ENCODE measurements at regions not wholly inside any gene's neighbourhood (a gene's known extent, or its start where the extent isn't known, plus 50 kb on each side); places are given as distances from the start of the nearest gene placed in this dataset.

DNA sequence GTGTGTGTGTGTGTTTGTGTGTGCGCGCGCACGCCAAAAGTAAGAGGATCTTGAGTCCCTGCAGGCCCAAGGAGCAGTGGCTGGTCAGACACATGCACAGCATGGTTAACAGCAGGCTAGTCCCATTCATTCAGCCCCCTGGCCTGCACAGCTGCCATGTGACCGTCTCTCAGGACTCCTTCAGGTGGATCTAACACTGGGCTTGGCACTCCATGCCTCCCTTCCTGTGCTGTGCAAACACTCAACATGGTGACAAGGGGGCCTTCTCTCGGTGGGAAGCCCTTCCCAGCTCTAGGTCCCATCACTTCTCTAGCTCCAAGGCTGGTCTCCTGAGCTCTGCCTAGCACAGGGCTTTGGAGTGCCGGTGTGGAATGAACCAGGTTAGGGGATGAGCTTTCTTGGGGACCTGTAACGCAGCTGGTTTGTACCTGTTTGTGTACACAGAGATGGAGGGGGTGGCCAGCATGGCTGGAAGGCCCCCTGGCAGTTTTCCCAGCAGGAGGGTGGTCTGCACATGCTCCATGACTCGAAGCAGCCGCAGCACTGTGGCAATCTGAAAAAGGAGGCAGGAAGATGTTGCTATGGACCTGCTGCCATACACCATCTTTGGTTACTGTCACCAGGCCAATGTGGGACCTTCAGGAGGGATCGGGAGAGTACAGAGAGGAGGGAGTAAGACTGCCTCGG, 69.4 kb upstream of the GCSH start:
- H3K27ac ChIP-seq (ENCODE audit: low read length): no peak overlapping the region
- H3K27me3 ChIP-seq (ENCODE audit: insufficient read depth, low read length, poor library complexity): no peaks in the 10 kb centered on the region
- no peaks in the 10 kb centered on the region for H3K9me3 ChIP-seq (ENCODE audit: insufficient read depth, low read length, severe bottlenecking)
- H4K20me1 ChIP-seq (ENCODE audit: insufficient read depth, low read length): no peaks in the 10 kb centered on the region
- no peak overlapping the region for H3K4me3 ChIP-seq (ENCODE audit: low read depth in 1 of 2, low read length in 2 of 2)
- no peaks in the 10 kb centered on the region for H3K79me2 ChIP-seq (ENCODE audit: insufficient read depth, low read length)
- no peaks in the 10 kb centered on the region for H3K4me1 ChIP-seq (ENCODE audit: insufficient read depth, low read length)
- no peak overlapping the region for H3K4me2 ChIP-seq (ENCODE audit: insufficient read depth, low read length)
- H2AFZ ChIP-seq (ENCODE audit: low read depth, low read length): no peak overlapping the region
- H3K36me3 ChIP-seq (ENCODE audit: insufficient read depth, low read length): no peaks in the 10 kb centered on the region
- ATAC-seq (ENCODE audit: insufficient read depth, low read depth) (no peak), DNase-seq (no peak)
- no peak overlapping the region for H3K9ac ChIP-seq (ENCODE audit: low read depth, low read length)
- no peak for TF ChIP-seq EZH2 (IDR thresholded peaks at IDR 0.05; ENCODE audit: borderline replicate concordance, low read depth, low read length, severe bottlenecking)
- TF ChIP-seq, protein P1, sequence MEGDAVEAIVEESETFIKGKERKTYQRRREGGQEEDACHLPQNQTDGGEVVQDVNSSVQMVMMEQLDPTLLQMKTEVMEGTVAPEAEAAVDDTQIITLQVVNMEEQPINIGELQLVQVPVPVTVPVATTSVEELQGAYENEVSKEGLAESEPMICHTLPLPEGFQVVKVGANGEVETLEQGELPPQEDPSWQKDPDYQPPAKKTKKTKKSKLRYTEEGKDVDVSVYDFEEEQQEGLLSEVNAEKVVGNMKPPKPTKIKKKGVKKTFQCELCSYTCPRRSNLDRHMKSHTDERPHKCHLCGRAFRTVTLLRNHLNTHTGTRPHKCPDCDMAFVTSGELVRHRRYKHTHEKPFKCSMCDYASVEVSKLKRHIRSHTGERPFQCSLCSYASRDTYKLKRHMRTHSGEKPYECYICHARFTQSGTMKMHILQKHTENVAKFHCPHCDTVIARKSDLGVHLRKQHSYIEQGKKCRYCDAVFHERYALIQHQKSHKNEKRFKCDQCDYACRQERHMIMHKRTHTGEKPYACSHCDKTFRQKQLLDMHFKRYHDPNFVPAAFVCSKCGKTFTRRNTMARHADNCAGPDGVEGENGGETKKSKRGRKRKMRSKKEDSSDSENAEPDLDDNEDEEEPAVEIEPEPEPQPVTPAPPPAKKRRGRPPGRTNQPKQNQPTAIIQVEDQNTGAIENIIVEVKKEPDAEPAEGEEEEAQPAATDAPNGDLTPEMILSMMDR (IDR thresholded peaks at IDR 0.05; ENCODE audit: borderline replicate concordance, extremely low read depth, low read length, poor library complexity, severe bottlenecking): no peak

DNA sequence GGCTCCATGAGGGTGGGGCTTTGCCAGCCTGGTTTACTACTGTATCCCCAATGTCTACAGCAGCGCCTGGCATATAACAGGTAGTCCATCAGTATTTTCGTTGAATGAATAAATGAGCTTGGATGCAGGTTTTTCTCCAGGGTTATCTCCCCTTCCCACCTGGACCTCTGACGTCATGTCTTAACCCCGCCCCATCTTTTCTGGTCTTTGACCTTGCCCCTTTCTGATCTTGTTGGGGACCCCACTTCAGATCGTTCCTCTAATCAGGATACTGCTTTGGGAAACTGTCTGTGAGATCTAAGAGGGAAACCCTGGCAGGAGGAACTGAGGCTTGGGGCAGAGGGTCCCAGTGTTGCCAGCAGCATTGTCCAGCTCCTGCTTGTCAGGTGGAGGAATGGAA, 68.8 kb upstream of the GCSH start:
- H3K4me3 ChIP-seq (ENCODE audit: low read depth in 1 of 2, low read length in 2 of 2): no peak overlapping the region
- H4K20me1 ChIP-seq (ENCODE audit: insufficient read depth, low read length): no peaks in the 10 kb centered on the region
- H3K79me2 ChIP-seq (ENCODE audit: insufficient read depth, low read length): no peaks in the 10 kb centered on the region
- no peak overlapping the region for H3K27ac ChIP-seq (ENCODE audit: low read length)
- no peak overlapping the region for H3K9ac ChIP-seq (ENCODE audit: low read depth, low read length)
- ATAC-seq (ENCODE audit: insufficient read depth, low read depth): no peak
- H3K9me3 ChIP-seq (ENCODE audit: insufficient read depth, low read length, severe bottlenecking): no peaks in the 10 kb centered on the region
- no peaks in the 10 kb centered on the region for H3K4me1 ChIP-seq (ENCODE audit: insufficient read depth, low read length)
- H3K36me3 ChIP-seq (ENCODE audit: insufficient read depth, low read length): no peaks in the 10 kb centered on the region
- H3K27me3 ChIP-seq (ENCODE audit: insufficient read depth, low read length, poor library complexity): no peaks in the 10 kb centered on the region
- no peak overlapping the region for H2AFZ ChIP-seq (ENCODE audit: low read depth, low read length)
- DNase-seq: no peak
- no peak for TF ChIP-seq EZH2 (IDR thresholded peaks at IDR 0.05; ENCODE audit: borderline replicate concordance, low read depth, low read length, severe bottlenecking)
- TF ChIP-seq, protein P1 (IDR thresholded peaks at IDR 0.05; ENCODE audit: borderline replicate concordance, extremely low read depth, low read length, poor library complexity, severe bottlenecking): no peak
- no peak overlapping the region for H3K4me2 ChIP-seq (ENCODE audit: insufficient read depth, low read length)

DNA sequence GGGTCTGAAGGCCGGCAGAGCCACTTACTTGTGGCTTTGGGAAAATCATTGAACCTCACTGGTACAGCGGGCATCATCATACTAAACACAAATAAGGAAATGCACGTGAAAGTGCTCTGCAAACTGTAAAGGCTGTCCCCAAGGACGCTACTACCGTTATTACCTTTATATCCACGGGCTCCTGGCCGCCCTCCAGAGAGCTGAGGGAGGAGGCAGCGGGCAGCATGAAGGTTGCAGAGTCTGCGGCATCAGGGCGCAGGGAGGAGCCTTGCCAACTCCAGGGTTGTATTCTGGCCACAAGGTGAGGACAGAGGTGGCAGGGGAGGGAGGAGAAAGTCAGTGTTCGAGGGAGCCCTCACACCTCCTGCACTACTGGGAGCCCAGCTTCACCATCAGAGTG, 68.3 kb upstream of the GCSH start:
- H3K36me3 ChIP-seq (ENCODE audit: insufficient read depth, low read length): no peaks in the 10 kb centered on the region
- no peak overlapping the region for H3K27ac ChIP-seq (ENCODE audit: low read length)
- H3K4me3 ChIP-seq (ENCODE audit: low read depth in 1 of 2, low read length in 2 of 2): no peak overlapping the region
- no peaks in the 10 kb centered on the region for H3K9me3 ChIP-seq (ENCODE audit: insufficient read depth, low read length, severe bottlenecking)
- no peaks in the 10 kb centered on the region for H3K4me1 ChIP-seq (ENCODE audit: insufficient read depth, low read length)
- H3K4me2 ChIP-seq (ENCODE audit: insufficient read depth, low read length): no peak overlapping the region
- no peak overlapping the region for H2AFZ ChIP-seq (ENCODE audit: low read depth, low read length)
- H3K27me3 ChIP-seq (ENCODE audit: insufficient read depth, low read length, poor library complexity): no peaks in the 10 kb centered on the region
- no peak overlapping the region for H3K9ac ChIP-seq (ENCODE audit: low read depth, low read length)
- no peaks in the 10 kb centered on the region for H4K20me1 ChIP-seq (ENCODE audit: insufficient read depth, low read length)
- H3K79me2 ChIP-seq (ENCODE audit: insufficient read depth, low read length): no peaks in the 10 kb centered on the region
- TF ChIP-seq EZH2 (IDR thresholded peaks at IDR 0.05; ENCODE audit: borderline replicate concordance, low read depth, low read length, severe bottlenecking): no peak
- TF ChIP-seq, protein P1 (IDR thresholded peaks at IDR 0.05; ENCODE audit: borderline replicate concordance, extremely low read depth, low read length, poor library complexity, severe bottlenecking): no peak
- DNase-seq (no peak), ATAC-seq (ENCODE audit: insufficient read depth, low read depth) (no peak)

Data from DND-41 (cell line).